ENCODE measurements at regions not wholly inside any gene's neighbourhood (a gene's known extent, or its start where the extent isn't known, plus 50 kb on each side); places are given as distances from the start of the nearest gene placed in this dataset.

- DNase-seq (ENCODE audit: low read depth in 3 of 3, low spot score in 2 of 3), result no peak
These were observed 97.4 kb upstream of the TRPM3 start for GRCh38 chr9:71218774-71219173.

GRCh38 chr9:71213633-71214032, 92.2 kb upstream of the TRPM3 start:
- no peak for DNase-seq (ENCODE audit: low read depth in 3 of 3, low spot score in 2 of 3)

DNA sequence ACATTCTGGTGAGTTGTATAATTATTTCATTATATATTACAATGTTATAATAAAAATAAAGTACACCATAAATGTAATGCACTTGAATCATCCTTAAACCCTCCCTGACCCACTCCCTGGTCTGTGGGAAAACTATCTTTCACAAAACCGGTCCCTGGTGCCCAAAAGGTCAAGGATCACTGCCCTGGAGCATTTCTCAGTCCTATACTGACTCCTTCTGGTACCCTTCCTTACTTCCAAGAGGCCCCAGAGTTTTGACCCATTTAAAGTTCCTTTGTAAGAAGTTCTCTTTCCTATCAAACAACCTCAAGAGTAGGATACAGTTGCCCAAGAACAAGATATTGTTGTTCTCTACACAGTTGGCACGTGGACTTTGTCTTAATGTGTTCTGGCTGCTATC, 88.9 kb upstream of the TRPM3 start:
- no peak for DNase-seq (ENCODE audit: low read depth in 3 of 3, low spot score in 2 of 3)

GRCh38 chr9:71209890-71210289, 88.5 kb upstream of the TRPM3 start:
- DNase-seq (ENCODE audit: low read depth in 3 of 3, low spot score in 2 of 3), result no peak

DNA sequence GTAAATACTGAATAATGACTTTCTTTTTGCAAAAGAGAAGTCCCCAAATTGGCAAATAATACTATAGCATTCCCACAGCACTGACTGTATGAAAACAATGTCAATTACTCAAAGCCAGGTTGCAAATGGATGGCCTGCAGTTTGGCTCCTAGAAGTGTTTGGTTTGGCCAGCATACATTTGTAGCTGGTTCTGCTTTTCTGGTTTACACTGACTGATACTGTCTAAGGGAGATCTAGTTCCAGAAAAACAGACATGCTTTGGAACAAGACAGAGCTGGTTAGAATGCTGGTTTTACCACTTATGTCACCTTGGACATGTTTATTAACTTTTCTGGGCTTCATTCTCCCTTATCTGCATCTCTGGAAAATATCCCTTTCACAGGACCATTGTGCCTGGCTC, 81.5 kb upstream of the TRPM3 start:
- DNase-seq (ENCODE audit: low read depth in 3 of 3, low spot score in 2 of 3), result no peak

GRCh38 chr9:71191708-71192107, 70.3 kb upstream of the TRPM3 start:
- no peak for DNase-seq (ENCODE audit: low read depth in 3 of 3, low spot score in 2 of 3)

- DNase-seq (ENCODE audit: low read depth in 3 of 3, low spot score in 2 of 3), result no peak
These were observed 61.8 kb upstream of the TRPM3 start for GRCh38 chr9:71183251-71183650.

DNA sequence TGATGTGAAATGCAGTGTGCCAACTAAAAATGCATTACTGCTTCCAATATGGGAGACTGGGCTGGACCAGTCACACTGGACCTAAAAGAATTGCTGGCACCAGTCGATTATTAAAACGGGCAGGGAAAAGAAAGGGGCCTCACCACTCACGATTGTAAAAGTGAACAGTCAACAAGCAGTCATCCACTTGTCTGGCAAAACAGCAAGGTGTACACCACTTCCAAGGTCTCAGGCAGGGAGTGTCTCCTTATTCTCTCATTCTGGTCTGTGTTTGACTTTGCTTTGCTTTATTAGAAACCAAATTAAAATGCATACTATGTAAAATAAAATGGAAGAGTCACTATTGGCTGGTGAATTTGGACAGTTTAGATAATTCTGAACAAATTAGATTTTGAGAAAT, 57.8 kb upstream of the TRPM3 start:
- no peak for DNase-seq (ENCODE audit: low read depth in 3 of 3, low spot score in 2 of 3)

GRCh38 chr9:71177901-71178300, 56.5 kb upstream of the TRPM3 start:
- DNase-seq (ENCODE audit: low read depth in 3 of 3, low spot score in 2 of 3), result no peak

DNA sequence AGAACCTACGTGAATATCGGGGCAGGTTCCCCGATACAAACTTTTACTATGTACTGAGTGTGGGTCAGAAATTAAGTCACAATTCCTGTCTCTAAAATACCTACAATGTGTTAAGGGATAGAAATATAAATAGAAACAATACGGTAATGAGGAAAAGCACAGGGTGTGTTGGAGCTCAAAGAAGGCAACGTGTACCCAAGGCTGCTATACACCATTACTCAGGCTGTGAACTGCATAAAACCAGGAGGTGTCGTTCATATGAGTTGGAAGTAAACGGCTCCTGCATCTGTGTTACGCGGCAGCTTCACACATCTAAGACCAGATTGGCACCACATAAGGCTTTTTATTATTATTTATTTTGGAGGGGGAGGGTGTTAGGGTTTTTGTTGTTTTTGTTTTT, 50.1 kb upstream of the TRPM3 start:
- DNase-seq (ENCODE audit: low read depth in 3 of 3, low spot score in 2 of 3), result no peak
